Astrocyte (in vitro differentiated cells and primary cell): ENCODE measurements at regions not wholly inside any gene's neighbourhood (a gene's known extent, or its start where the extent isn't known, plus 50 kb on each side); places are given as distances from the start of the nearest gene placed in this dataset.
"Not testable (repeated sequence)": the region's sequence is repeated elsewhere in the genome, so short reads cannot be mapped to it uniquely, and the experiment has no call there.

Source experiments
- DNase-seq: peaks from one replicate; pipeline ENCODE4 v3.0.0-alpha.2; 2010; ENCODE audit warnings: low read depth
- FAIRE-seq: peaks from 2 replicates; lab custom pipeline; 2011; peaks lifted over from hg19 to GRCh38; lab: Jason Lieb, UNC
- H2AFZ ChIP-seq: 2 replicates; pipeline ENCODE4 v1.6.0; 2012; ENCODE audit warnings: low read depth, low read length, inconsistent platforms
- H3K27ac ChIP-seq: 2 replicates; pipeline ENCODE4 v1.5.1; 2011; ENCODE audit warnings: low read depth, low read length, inconsistent platforms
- H3K27me3 ChIP-seq: 2 replicates; pipeline ENCODE4 v1.6.0; 2011; ENCODE audit warnings: low read length, inconsistent platforms; ENCODE audit not compliant: insufficient read depth
- H3K36me3 ChIP-seq: 2 replicates; pipeline ENCODE4 v1.5.1; 2011; ENCODE audit warnings: low read length, inconsistent platforms; ENCODE audit not compliant: insufficient read depth
- H3K4me1 ChIP-seq: 2 replicates; pipeline ENCODE4 v1.5.1; 2011; ENCODE audit warnings: low read length, inconsistent platforms; ENCODE audit not compliant: insufficient read depth
- H3K4me2 ChIP-seq: 2 replicates; pipeline ENCODE4 v1.6.0; 2012; ENCODE audit warnings: low read length, inconsistent platforms
- H3K4me3 ChIP-seq: 2 replicates; pipeline ENCODE4 v1.5.1; 2011; ENCODE audit warnings: low read depth, mild to moderate bottlenecking, low read length, inconsistent platforms; ENCODE audit not compliant: insufficient read depth
- H3K79me2 ChIP-seq: 2 replicates; pipeline ENCODE4 v1.6.0; 2012; ENCODE audit warnings: mild to moderate bottlenecking, low read length, inconsistent platforms; ENCODE audit not compliant: insufficient read depth
- H3K9ac ChIP-seq: 2 replicates; pipeline ENCODE4 v1.6.0; 2012; ENCODE audit warnings: mild to moderate bottlenecking, low read length, inconsistent platforms
- H3K9me3 ChIP-seq: 2 replicates; pipeline ENCODE4 v1.5.1; 2012; ENCODE audit warnings: low read depth, mild to moderate bottlenecking, low read length, inconsistent platforms; ENCODE audit not compliant: insufficient read depth
- H4K20me1 ChIP-seq: 2 replicates; pipeline ENCODE4 v1.6.0; 2012; ENCODE audit warnings: low read length, inconsistent platforms; ENCODE audit not compliant: insufficient read depth
- H3K27ac Mint-ChIP-seq: one replicate; pipeline ENCODE4 v1.8.0; 2021; ENCODE audit warnings: mild to moderate bottlenecking, mixed read lengths; ENCODE audit not compliant: unreplicated experiment
- H3K27me3 Mint-ChIP-seq: one replicate; pipeline ENCODE4 v1.8.0; 2021; ENCODE audit warnings: low read depth, mixed read lengths; ENCODE audit not compliant: unreplicated experiment
- H3K36me3 Mint-ChIP-seq: one replicate; pipeline ENCODE4 v1.8.0; 2021; ENCODE audit warnings: low read depth, mixed read lengths; ENCODE audit not compliant: unreplicated experiment
- H3K4me1 Mint-ChIP-seq: one replicate; pipeline ENCODE4 v1.8.0; 2021; ENCODE audit warnings: low read depth, mixed read lengths; ENCODE audit not compliant: unreplicated experiment
- H3K4me3 Mint-ChIP-seq: one replicate; pipeline ENCODE4 v1.8.0; 2021; ENCODE audit warnings: mild to moderate bottlenecking, moderate library complexity, mixed read lengths; ENCODE audit not compliant: unreplicated experiment
- H3K9me3 Mint-ChIP-seq: one replicate; pipeline ENCODE4 v1.8.0; 2021; ENCODE audit warnings: mild to moderate bottlenecking, mixed read lengths; ENCODE audit not compliant: unreplicated experiment

DNA sequence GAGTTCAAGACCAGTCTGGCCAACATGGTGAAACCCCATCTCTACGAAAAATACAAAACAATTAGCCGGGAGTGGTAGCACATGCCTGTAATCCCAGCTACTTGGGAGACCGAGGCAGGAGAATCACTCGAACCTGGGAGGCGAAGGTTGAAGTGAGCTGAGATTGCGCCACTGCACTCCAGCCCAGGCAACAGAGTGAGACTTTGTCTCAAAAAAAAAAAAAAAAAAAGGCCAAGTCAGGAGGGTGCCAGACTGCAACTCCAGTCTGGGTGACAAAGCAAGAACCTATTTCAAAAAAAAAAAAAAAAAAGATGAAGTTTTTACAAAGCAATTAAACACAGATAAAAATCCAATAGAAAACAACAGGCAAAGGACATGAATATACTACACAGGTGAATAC, 59.1 kb upstream of the NOTCH2NLA start:
- H3K27me3 Mint-ChIP-seq, H3K4me1 ChIP-seq, H3K4me3 ChIP-seq, H3K27ac Mint-ChIP-seq, H3K9me3 ChIP-seq, H3K36me3 ChIP-seq, H3K4me3 Mint-ChIP-seq, H3K9me3 Mint-ChIP-seq, H3K9ac ChIP-seq, H3K27me3 ChIP-seq, H3K4me1 Mint-ChIP-seq, H3K27ac ChIP-seq, H2AFZ ChIP-seq, DNase-seq, H3K4me2 ChIP-seq, FAIRE-seq, H3K36me3 Mint-ChIP-seq, H3K79me2 ChIP-seq, H4K20me1 ChIP-seq: not testable (repeated sequence)

GRCh38 chr1:146284760-146285159, 55.9 kb upstream of the NOTCH2NLA start:
- H3K79me2 ChIP-seq, H3K9ac ChIP-seq, H3K4me3 Mint-ChIP-seq, H3K27ac Mint-ChIP-seq, H3K4me1 Mint-ChIP-seq, H3K36me3 ChIP-seq, H3K27me3 Mint-ChIP-seq, H3K4me1 ChIP-seq, H3K9me3 Mint-ChIP-seq, H3K27ac ChIP-seq, H3K36me3 Mint-ChIP-seq, H3K27me3 ChIP-seq, H3K9me3 ChIP-seq, H3K4me2 ChIP-seq, H2AFZ ChIP-seq, H4K20me1 ChIP-seq, H3K4me3 ChIP-seq, FAIRE-seq, DNase-seq: not testable (repeated sequence)

DNA sequence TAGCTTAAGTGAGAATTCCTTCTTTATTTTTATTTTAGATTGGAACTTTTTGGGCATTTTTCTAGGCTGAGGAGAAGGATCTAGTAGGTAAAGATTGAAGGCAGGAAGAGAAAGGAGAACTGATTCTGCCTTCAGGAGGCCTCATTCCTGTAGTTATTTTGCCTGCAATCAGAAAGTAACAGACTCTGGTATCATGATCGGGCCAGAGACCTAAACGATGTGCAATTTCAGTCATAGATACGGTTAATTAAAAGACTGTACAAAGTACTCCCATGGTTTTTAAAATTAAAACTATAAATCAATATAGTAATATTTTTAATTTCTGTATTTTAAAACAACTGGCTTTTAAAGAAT, 54.7 kb upstream of the NOTCH2NLA start:
- H3K9ac ChIP-seq, H3K4me2 ChIP-seq, H3K79me2 ChIP-seq, DNase-seq, H3K4me3 ChIP-seq, H3K27me3 Mint-ChIP-seq, H3K27me3 ChIP-seq, H2AFZ ChIP-seq, H3K36me3 ChIP-seq, H4K20me1 ChIP-seq, FAIRE-seq, H3K4me3 Mint-ChIP-seq, H3K27ac ChIP-seq, H3K27ac Mint-ChIP-seq, H3K4me1 ChIP-seq, H3K9me3 Mint-ChIP-seq, H3K4me1 Mint-ChIP-seq, H3K9me3 ChIP-seq, H3K36me3 Mint-ChIP-seq: not testable (repeated sequence)

GRCh38 chr1:146282807-146283526, 54.1 kb upstream of the NOTCH2NLA start:
- H3K36me3 ChIP-seq, H3K4me3 Mint-ChIP-seq, H3K9me3 ChIP-seq, H3K9ac ChIP-seq, H3K4me1 Mint-ChIP-seq, H3K27ac ChIP-seq, H3K4me1 ChIP-seq, H3K4me2 ChIP-seq, H3K27me3 ChIP-seq, H3K9me3 Mint-ChIP-seq, DNase-seq, H3K36me3 Mint-ChIP-seq, H4K20me1 ChIP-seq, H3K79me2 ChIP-seq, H3K4me3 ChIP-seq, H3K27ac Mint-ChIP-seq, FAIRE-seq, H3K27me3 Mint-ChIP-seq, H2AFZ ChIP-seq: not testable (repeated sequence)

GRCh38 chr1:146281522-146281921, 52.7 kb upstream of the NOTCH2NLA start:
- H3K27me3 ChIP-seq, H3K4me3 Mint-ChIP-seq, H3K36me3 ChIP-seq, H3K9me3 Mint-ChIP-seq, H3K36me3 Mint-ChIP-seq, H3K27me3 Mint-ChIP-seq, H3K4me1 Mint-ChIP-seq, H4K20me1 ChIP-seq, H3K4me2 ChIP-seq, H3K4me3 ChIP-seq, H3K27ac ChIP-seq, H3K4me1 ChIP-seq, H3K9me3 ChIP-seq, DNase-seq, H2AFZ ChIP-seq, H3K9ac ChIP-seq, H3K79me2 ChIP-seq, H3K27ac Mint-ChIP-seq, FAIRE-seq: not testable (repeated sequence)

DNA sequence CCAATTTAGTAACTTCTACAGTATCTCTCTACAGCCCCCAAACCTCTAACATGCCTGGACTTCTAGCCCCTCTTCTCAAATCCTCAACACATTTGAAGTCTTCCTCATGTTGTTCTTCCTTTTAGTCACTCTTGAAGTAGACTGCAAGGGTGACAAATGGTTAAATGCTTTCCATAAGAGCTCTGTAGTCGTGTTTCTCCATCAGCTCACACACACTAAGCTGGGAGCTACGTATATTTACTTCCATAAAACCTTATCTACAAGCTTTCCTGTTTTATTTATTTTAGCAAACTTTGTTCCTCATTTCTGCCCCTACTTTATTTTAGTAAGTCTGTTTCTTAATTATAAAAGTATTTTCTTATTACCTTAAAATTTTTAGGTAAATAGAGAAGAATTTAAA, 49.9 kb upstream of the NOTCH2NLA start:
- not testable (repeated sequence) for H3K4me1 Mint-ChIP-seq, H3K27ac Mint-ChIP-seq, H3K27me3 ChIP-seq, H3K9me3 Mint-ChIP-seq, FAIRE-seq, DNase-seq, H3K4me3 ChIP-seq, H3K9ac ChIP-seq, H4K20me1 ChIP-seq, H2AFZ ChIP-seq, H3K9me3 ChIP-seq, H3K79me2 ChIP-seq, H3K4me3 Mint-ChIP-seq, H3K36me3 ChIP-seq, H3K36me3 Mint-ChIP-seq, H3K4me1 ChIP-seq, H3K27ac ChIP-seq, H3K4me2 ChIP-seq, H3K27me3 Mint-ChIP-seq
